Right lobe of liver (tissue), 4 donors: ENCODE measurements at regions not wholly inside any gene's neighbourhood (a gene's known extent, or its start where the extent isn't known, plus 50 kb on each side); places are given as distances from the start of the nearest gene placed in this dataset.

Experiments
- CTCF ChIP-seq, 4 donors: fragments of 200-600 bp in 3 of 4; fragments of 450-650 bp in 1 of 4; IDR thresholded peaks; one replicate each; pipeline versions ENCODE4 v1.5.1 to v1.8.0; 2016 to 2022; ENCODE audit warnings: antibody characterized with exemption in 4 of 4, mild to moderate bottlenecking in 2 of 4
- POLR2A ChIP-seq: fragments of 450-650 bp; IDR thresholded peaks from one replicate; pipeline ENCODE4 v1.6.1; 2017; ENCODE audit warnings: antibody characterized with exemption, mild to moderate bottlenecking
- donor health status: DM: no; HTN: no; CAD: no.
- donor health status: DM: no; HTN: no; CAD: no.
- donor health status: DM: no; HTN: yes; CAD: no.

GRCh38 chr16:63157818-63158217, 1121.6 kb upstream of the CDH8 start:
- TF ChIP-seq CTCF (IDR thresholded peaks at IDR 0.05) (no peak), POLR2A (no peak)
